Activated B cell treated with CpG ODN at 0.5 μM for 24 hours (primary cell): ENCODE measurements at regions not wholly inside any gene's neighbourhood (a gene's known extent, or its start where the extent isn't known, plus 50 kb on each side); places are given as distances from the start of the nearest gene placed in this dataset.
"Not testable (repeated sequence)": the region's sequence is repeated elsewhere in the genome, so short reads cannot be mapped to it uniquely, and the experiment has no call there.

Experiments used
- ATAC-seq: fragments of 200-7000 bp; cut with Tn5 transposase; one replicate; pipeline ENCODE4 v1.10.0; 2021; ENCODE audit warnings: low read depth, mild to moderate bottlenecking, moderate library complexity
- CTCF ChIA-PET: fragments of 350-600 bp; sonication (Branson Sonifier 250); formaldehyde crosslinking; loops from one replicate; lab custom pipeline; 2021; ENCODE audit warnings: antibody characterized with exemption; lab: Charles Lee
- POLR2A ChIA-PET: fragments of 350-600 bp; sonication (Branson Sonifier 250); formaldehyde crosslinking; loops from one replicate; lab custom pipeline; 2021; ENCODE audit warnings: antibody characterized with exemption; lab: Charles Lee
- DNase-seq: peaks from one replicate; pipeline ENCODE4 v3.0.0; 2022
- H3K27ac Mint-ChIP-seq: one replicate; pipeline ENCODE4 v1.8.0; 2020; ENCODE audit warnings: mixed read lengths
- H3K27me3 Mint-ChIP-seq: one replicate; pipeline ENCODE4 v1.8.0; 2021; ENCODE audit warnings: mixed read lengths
- H3K36me3 Mint-ChIP-seq: one replicate; pipeline ENCODE4 v1.8.0; 2021; ENCODE audit warnings: low read depth, mixed read lengths
- H3K4me1 Mint-ChIP-seq: one replicate; pipeline ENCODE4 v1.8.0; 2021; ENCODE audit warnings: mixed read lengths
- H3K4me3 Mint-ChIP-seq: one replicate; pipeline ENCODE4 v1.8.0; 2020; ENCODE audit warnings: mild to moderate bottlenecking, mixed read lengths
- H3K9me3 Mint-ChIP-seq: one replicate; pipeline ENCODE4 v1.8.0; 2020; ENCODE audit warnings: mixed read lengths
- CTCF ChIP-seq: fragments of 200-600 bp; IDR thresholded peaks from one replicate; pipeline ENCODE4 v1.8.0; 2022; ENCODE audit warnings: antibody characterized with exemption, mild to moderate bottlenecking
- intact Hi-C: fragments of 100-400 bp; cut with micrococcal nuclease; formaldehyde crosslinking; loops from one replicate; pipeline ENCODE4 v1.15.1; 2024

DNA sequence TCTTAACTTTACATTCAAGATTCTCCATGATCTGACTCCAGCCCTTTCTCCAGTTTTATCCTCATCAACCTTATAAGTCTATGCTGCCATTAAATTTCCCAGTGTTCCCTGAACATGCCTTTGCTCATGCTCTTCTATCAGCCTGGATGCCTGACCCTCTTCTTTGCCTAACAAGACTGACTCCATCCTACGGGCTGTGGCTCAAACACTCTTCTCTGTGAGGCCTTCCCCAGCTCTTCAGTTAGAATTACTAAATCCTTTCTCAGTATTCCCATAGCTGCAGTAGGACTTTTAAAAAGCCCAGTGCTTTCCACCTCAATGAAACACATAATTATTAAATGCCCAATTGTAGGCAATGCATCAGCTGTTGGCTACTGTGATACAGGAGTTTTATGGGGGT lies 76.5 kb upstream of the GNG12 start:
- TF ChIP-seq CTCF, result no peak
- H3K27me3 Mint-ChIP-seq, result peaks cover 4% of the 10 kb centered on the region
- H3K36me3 Mint-ChIP-seq, result no peaks in the 10 kb centered on the region
- ChIA-PET POLR2A (no interaction called here), CTCF (no interaction called here)
- intact Hi-C loops, result no loop called here
- H3K4me3 Mint-ChIP-seq, result no peak overlapping the region
- ATAC-seq (no peak), DNase-seq (no peak)
- peaks cover 2% of the 10 kb centered on the region for H3K9me3 Mint-ChIP-seq
- H3K4me1 Mint-ChIP-seq, result no peaks in the 10 kb centered on the region
- no peak overlapping the region for H3K27ac Mint-ChIP-seq

GRCh38 chr1:67908250-67908936 lies 75.1 kb upstream of the GNG12 start:
- ChIA-PET CTCF (no interaction called here), POLR2A (no interaction called here)
- intact Hi-C loops, result no loop called here
- Mint-ChIP-seq H3K4me1 (no peaks in the 10 kb centered on the region), H3K27ac (no peak overlapping the region), H3K36me3 (no peaks in the 10 kb centered on the region), H3K4me3 (no peak overlapping the region), H3K27me3 (peaks cover 4% of the 10 kb centered on the region), H3K9me3 (peaks cover 4% of the 10 kb centered on the region)
- TF ChIP-seq CTCF, result no peak
- ATAC-seq (no peak), DNase-seq (no peak)

- H3K4me3 Mint-ChIP-seq, CTCF ChIA-PET, H3K9me3 Mint-ChIP-seq, H3K27ac Mint-ChIP-seq, DNase-seq, H3K27me3 Mint-ChIP-seq, ATAC-seq, H3K36me3 Mint-ChIP-seq, H3K4me1 Mint-ChIP-seq, POLR2A ChIA-PET, intact Hi-C loops: not testable (repeated sequence)
These were observed 74.2 kb upstream of the GNG12 start for GRCh38 chr1:67907467-67907866.

GRCh38 chr1:67906015-67906414 lies 72.7 kb upstream of the GNG12 start:
- DNase-seq, CTCF ChIA-PET, H3K27ac Mint-ChIP-seq, H3K27me3 Mint-ChIP-seq, POLR2A ChIA-PET, intact Hi-C loops, H3K4me3 Mint-ChIP-seq, ATAC-seq, H3K4me1 Mint-ChIP-seq, H3K36me3 Mint-ChIP-seq: not testable (repeated sequence)
- peaks cover 16% of the 10 kb centered on the region for H3K9me3 Mint-ChIP-seq

GRCh38 chr1:67902546-67903223 lies 69.4 kb upstream of the GNG12 start:
- intact Hi-C loops, POLR2A ChIA-PET, CTCF ChIA-PET, H3K4me3 Mint-ChIP-seq, H3K36me3 Mint-ChIP-seq, ATAC-seq, H3K27ac Mint-ChIP-seq, H3K27me3 Mint-ChIP-seq, H3K4me1 Mint-ChIP-seq, DNase-seq: not testable (repeated sequence)
- peaks cover 23% of the 10 kb centered on the region for H3K9me3 Mint-ChIP-seq

DNA sequence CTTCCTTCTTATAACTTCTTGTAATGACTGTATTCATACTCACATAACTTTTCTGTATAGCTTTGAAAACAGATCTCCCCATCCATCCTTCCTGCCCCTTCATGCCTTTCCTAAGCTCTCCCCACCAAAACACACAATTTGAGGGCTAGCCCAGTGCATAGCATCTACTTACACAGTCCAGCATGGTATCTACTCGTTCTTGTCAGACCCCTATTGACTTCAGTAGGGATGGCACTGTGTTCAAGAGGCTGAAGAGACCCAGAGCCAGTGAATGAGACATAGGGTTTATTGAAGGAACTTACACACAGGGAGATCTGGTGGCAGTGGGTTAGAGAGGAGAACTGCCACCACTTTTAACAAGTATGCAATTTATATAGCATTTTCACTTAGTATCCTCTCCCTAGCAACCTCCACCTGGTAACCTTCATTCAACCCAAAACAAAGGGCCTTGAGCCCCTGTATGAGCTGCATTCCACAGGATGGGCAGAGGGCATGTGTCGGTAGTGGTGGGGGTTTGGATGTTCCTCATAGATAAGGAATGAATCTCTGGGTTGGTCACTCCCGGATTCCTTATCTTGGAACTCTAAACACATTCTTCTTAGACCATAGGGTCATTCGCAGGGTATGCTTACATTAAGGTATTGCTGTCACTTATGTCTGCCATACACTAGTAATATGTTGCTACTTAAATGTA lies 64.9 kb upstream of the GNG12 start:
- H3K36me3 Mint-ChIP-seq, result no peaks in the 10 kb centered on the region
- ChIA-PET CTCF (no interaction called here), POLR2A (no interaction called here)
- H3K27me3 Mint-ChIP-seq, result peaks cover 2% of the 10 kb centered on the region
- no peaks in the 10 kb centered on the region for H3K4me1 Mint-ChIP-seq
- no peak for TF ChIP-seq CTCF
- peaks cover 19% of the 10 kb centered on the region for H3K9me3 Mint-ChIP-seq
- no peak for DNase-seq
- ATAC-seq, result no peak
- no peak overlapping the region for H3K27ac Mint-ChIP-seq
- intact Hi-C loops, result no loop called here
- no peak overlapping the region for H3K4me3 Mint-ChIP-seq
